ENCODE measurements at regions not wholly inside any gene's neighbourhood (a gene's known extent, or its start where the extent isn't known, plus 50 kb on each side); places are given as distances from the start of the nearest gene placed in this dataset.

DNA sequence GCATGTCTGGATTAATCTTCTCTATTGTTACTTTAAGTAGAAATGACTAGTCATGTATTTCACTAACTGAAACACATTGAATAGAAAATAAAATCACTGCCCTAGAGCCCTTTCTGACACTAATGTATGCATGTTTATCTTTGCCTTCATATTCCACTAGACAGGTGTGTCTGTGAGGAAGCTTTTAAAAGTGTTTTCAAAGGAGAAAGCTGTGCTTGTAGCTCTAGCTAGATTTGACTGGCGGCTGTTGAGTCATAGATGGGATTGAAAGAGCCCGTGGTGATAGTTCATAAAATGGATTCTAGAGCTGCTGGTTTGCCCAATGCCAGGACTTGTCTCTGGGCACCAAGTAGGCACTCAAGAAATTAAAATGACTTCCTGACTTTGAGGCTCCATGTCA, 189.0 kb upstream of the PIRT start:
- no peak for DNase-seq (ENCODE audit: extremely low read depth, low read depth)
- TF ChIP-seq CTCF (IDR thresholded peaks at IDR 0.05; ENCODE audit: low read depth, low read length, missing control alignments): no peak
- no peak overlapping the region for H3K4me3 ChIP-seq (replicated peaks; ENCODE audit: low read depth, low read length)

GRCh38 chr17:11023639-11024479, 186.0 kb upstream of the PIRT start:
- no peak overlapping the region for H3K4me3 ChIP-seq (replicated peaks; ENCODE audit: low read depth, low read length)
- TF ChIP-seq CTCF (IDR thresholded peaks at IDR 0.05; ENCODE audit: low read depth, low read length, missing control alignments): no peak
- no peak for DNase-seq (ENCODE audit: extremely low read depth, low read depth)

GRCh38 chr17:11006530-11006929, 168.6 kb upstream of the PIRT start:
- H3K4me3 ChIP-seq (replicated peaks; ENCODE audit: low read depth, low read length): no peak overlapping the region
- no peak for DNase-seq (ENCODE audit: extremely low read depth, low read depth)
- no peak for TF ChIP-seq CTCF (IDR thresholded peaks at IDR 0.05; ENCODE audit: low read depth, low read length, missing control alignments)

GRCh38 chr17:11005940-11006339, 168.1 kb upstream of the PIRT start:
- H3K4me3 ChIP-seq (replicated peaks; ENCODE audit: low read depth, low read length): no peak overlapping the region
- no peak for DNase-seq (ENCODE audit: extremely low read depth, low read depth)
- TF ChIP-seq CTCF (IDR thresholded peaks at IDR 0.05; ENCODE audit: low read depth, low read length, missing control alignments): no peak

- H3K4me3 ChIP-seq (replicated peaks; ENCODE audit: low read depth, low read length): no peak overlapping the region
- DNase-seq (ENCODE audit: extremely low read depth, low read depth): no peak
- no peak for TF ChIP-seq CTCF (IDR thresholded peaks at IDR 0.05; ENCODE audit: low read depth, low read length, missing control alignments)
Measured at GRCh38 chr17:11002417-11002816, 164.5 kb upstream of the PIRT start.

DNA sequence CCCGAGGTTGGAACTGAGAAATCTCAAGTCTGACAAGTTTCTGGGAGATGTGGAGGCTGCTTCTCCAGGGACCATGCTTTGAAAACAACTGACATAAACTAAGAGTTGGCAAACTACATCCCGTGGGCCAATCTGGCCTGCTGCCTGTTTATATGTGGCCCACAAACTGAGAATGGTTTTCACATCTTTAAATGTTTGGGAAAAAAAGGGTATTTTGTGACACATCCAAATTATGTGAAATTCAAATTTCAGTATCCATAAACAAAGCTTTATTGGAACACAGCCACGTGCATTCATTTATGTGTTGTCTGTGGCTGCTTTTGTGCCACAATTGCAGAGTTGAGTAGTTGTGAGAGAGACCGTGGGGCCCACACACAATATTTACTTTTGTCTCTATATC, 163.8 kb upstream of the PIRT start:
- DNase-seq (ENCODE audit: extremely low read depth, low read depth): no peak
- H3K4me3 ChIP-seq (replicated peaks; ENCODE audit: low read depth, low read length): no peak overlapping the region
- TF ChIP-seq CTCF (IDR thresholded peaks at IDR 0.05; ENCODE audit: low read depth, low read length, missing control alignments): no peak

DNA sequence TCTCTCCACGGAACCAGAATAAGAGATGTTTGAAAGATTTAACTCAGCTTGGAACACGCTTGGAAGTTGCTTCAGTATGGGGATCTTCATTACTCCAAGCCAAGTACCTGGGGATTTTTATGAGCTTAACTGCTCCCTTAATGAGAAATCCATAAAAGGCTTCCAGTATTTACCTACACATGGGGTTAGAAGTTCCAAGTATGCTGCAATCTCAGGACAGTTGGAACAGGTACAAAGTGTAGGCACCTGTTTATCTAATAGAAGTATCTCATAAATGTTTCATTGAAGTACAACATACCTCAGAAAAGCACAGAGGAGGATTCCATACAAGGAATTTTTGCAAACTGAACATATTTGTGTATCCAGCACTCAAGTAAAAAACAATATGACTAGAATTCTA, 161.6 kb upstream of the PIRT start:
- DNase-seq (ENCODE audit: extremely low read depth, low read depth): no peak
- no peak overlapping the region for H3K4me3 ChIP-seq (replicated peaks; ENCODE audit: low read depth, low read length)
- TF ChIP-seq CTCF (IDR thresholded peaks at IDR 0.05; ENCODE audit: low read depth, low read length, missing control alignments): no peak
